Fibroblast of lung (primary cell): ENCODE measurements at regions not wholly inside any gene's neighbourhood (a gene's known extent, or its start where the extent isn't known, plus 50 kb on each side); places are given as distances from the start of the nearest gene placed in this dataset.
A peak's percentile ranks its signal among the peaks of the same experiment; 100 is the strongest.

Experiments
- DNase-seq, 2 donors: peaks; one replicate each; pipeline versions ENCODE4 v3.0.0 to v3.0.0-alpha.2; 2010; ENCODE audit warnings: low read depth in 2 of 2
- H2AFZ ChIP-seq: 2 replicates; pipeline ENCODE4 v1.5.1; 2012; ENCODE audit warnings: low read length, control low read depth, inconsistent platforms
- H3K27ac ChIP-seq: 2 replicates; pipeline ENCODE4 v1.5.1; 2011; ENCODE audit warnings: low read length, control low read depth; ENCODE audit not compliant: insufficient read depth
- H3K27me3 ChIP-seq: 2 replicates; pipeline ENCODE4 v1.5.1; 2011; ENCODE audit warnings: mild to moderate bottlenecking, low read length; ENCODE audit not compliant: control insufficient read depth, insufficient read depth
- H3K36me3 ChIP-seq: 2 replicates; pipeline ENCODE4 v1.5.1; 2011; ENCODE audit warnings: low read length; ENCODE audit not compliant: control insufficient read depth, insufficient read depth
- H3K4me1 ChIP-seq: 2 replicates; pipeline ENCODE4 v1.5.1; 2011; ENCODE audit warnings: low read length; ENCODE audit not compliant: control insufficient read depth, insufficient read depth; ENCODE audit errors: extremely low read depth
- H3K4me2 ChIP-seq: 2 replicates; pipeline ENCODE4 v1.5.1; 2011; ENCODE audit warnings: low read length, control low read depth; ENCODE audit not compliant: insufficient read depth; ENCODE audit errors: extremely low read depth
- H3K4me3 ChIP-seq, 4 experiments: fragments of 200-600 bp in 1 of 4; sonication (generic) in 1 of 4; replicated peaks in 1 of 4; 2 replicates each; pipeline ENCODE4 v1.5.1; 2011 to 2016; ENCODE audit warnings: low read length in 4 of 4, low read depth in 3 of 4, mild to moderate bottlenecking in 3 of 4, control low read depth in 2 of 4, inconsistent platforms in 1 of 4, mixed read lengths in 1 of 4; ENCODE audit not compliant: insufficient read depth in 1 of 4; ENCODE audit errors: control extremely low read depth in 1 of 4
- H3K79me2 ChIP-seq: 2 replicates; pipeline ENCODE4 v1.5.1; 2012; ENCODE audit warnings: mild to moderate bottlenecking, low read length, inconsistent platforms; ENCODE audit not compliant: control insufficient read depth, insufficient read depth
- H3K9ac ChIP-seq: 2 replicates; pipeline ENCODE4 v1.5.1; 2011; ENCODE audit warnings: mild to moderate bottlenecking, low read length, control low read depth; ENCODE audit not compliant: insufficient read depth
- H3K9me3 ChIP-seq: 2 replicates; pipeline ENCODE4 v1.5.1; 2012; ENCODE audit warnings: low read depth, low read length; ENCODE audit not compliant: control insufficient read depth, insufficient read depth
- H4K20me1 ChIP-seq: 2 replicates; pipeline ENCODE4 v1.5.1; 2011; ENCODE audit warnings: low read length; ENCODE audit not compliant: control insufficient read depth, insufficient read depth; ENCODE audit errors: extremely low read depth
- CTCF ChIP-seq, 2 donors: IDR thresholded peaks in 1 of 2; conservative IDR thresholded peaks in 1 of 2; 1 replicate in 1 of 2; 2 replicates in 1 of 2; pipeline ENCODE4 v1.5.1; 2011 to 2012; ENCODE audit warnings: low read length in 2 of 2, control low read depth in 1 of 2, inconsistent platforms in 1 of 2, low read depth in 1 of 2, mild to moderate bottlenecking in 1 of 2
- EZH2 ChIP-seq: IDR thresholded peaks from 2 replicates; pipeline ENCODE4 v1.5.1; 2012; ENCODE audit warnings: low read length, control low read depth, mild to moderate bottlenecking; ENCODE audit errors: missing control alignments

- DNase-seq = peak; percentile 34 to 69
- no peak for TF ChIP-seq CTCF (conservative IDR thresholded peaks at IDR 0.05 in 1 of 2, IDR thresholded peaks at IDR 0.05 in 1 of 2; ENCODE audit: low read depth in 1 of 2, low read length in 2 of 2)
- no peak for TF ChIP-seq EZH2
- no peak overlapping the region for H3K4me3 ChIP-seq
Observed at GRCh38 chr1:59079434-59080140, 217.3 kb upstream of the FGGY start.

GRCh38 chr1:59081181-59081580 lies 215.7 kb upstream of the FGGY start:
- Histone ChIP-seq H3K9me3 (no peaks in the 10 kb centered on the region), H3K36me3 (no peaks in the 10 kb centered on the region), H4K20me1 (no peaks in the 10 kb centered on the region), H3K4me3 (no peak overlapping the region), H3K4me2 (no peak overlapping the region), H3K9ac (no peak overlapping the region), H2AFZ (no peak overlapping the region), H3K4me1 (peaks cover 4% of the 10 kb centered on the region), H3K79me2 (no peaks in the 10 kb centered on the region), H3K27me3 (no peaks in the 10 kb centered on the region), H3K27ac (no peak overlapping the region)
- DNase-seq = no peak
- TF ChIP-seq CTCF (conservative IDR thresholded peaks at IDR 0.05 in 1 of 2, IDR thresholded peaks at IDR 0.05 in 1 of 2; ENCODE audit: low read depth in 1 of 2, low read length in 2 of 2) (no peak), EZH2 (no peak)

More at GRCh38 chr1:59079434-59080140, 217.3 kb upstream of the FGGY start:
- Histone ChIP-seq H3K9me3 (no peaks in the 10 kb centered on the region), H3K4me2 (peak overlapping the region; percentile 48), H3K79me2 (no peaks in the 10 kb centered on the region), H2AFZ (no peak overlapping the region), H3K4me1 (peaks cover 4% of the 10 kb centered on the region), H3K9ac (no peak overlapping the region), H3K27ac (no peak overlapping the region), H3K36me3 (no peaks in the 10 kb centered on the region), H4K20me1 (no peaks in the 10 kb centered on the region), H3K27me3 (no peaks in the 10 kb centered on the region)

DNA sequence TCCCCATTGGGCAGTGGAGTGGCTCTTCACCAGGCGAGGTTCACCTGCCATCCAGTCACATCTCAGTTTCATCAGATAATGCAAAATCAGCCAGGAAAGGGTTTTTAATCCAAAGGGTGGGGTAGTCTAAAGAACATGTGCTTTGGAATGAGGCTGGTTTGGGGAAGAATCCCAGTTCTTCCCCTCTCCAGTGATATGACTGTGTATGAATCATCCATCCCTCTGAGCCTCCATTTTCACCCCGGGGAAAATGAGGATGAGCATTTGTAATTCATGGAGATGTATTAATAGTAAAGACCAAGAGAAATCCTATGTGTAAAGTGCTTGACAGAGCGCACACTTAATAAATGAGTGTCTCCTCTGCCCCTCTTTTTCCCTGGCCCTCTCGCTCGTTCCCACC lies 215.1 kb upstream of the FGGY start:
- Histone ChIP-seq H3K27me3 (no peaks in the 10 kb centered on the region), H3K9ac (no peak overlapping the region), H3K4me3 (no peak overlapping the region), H3K4me2 (no peak overlapping the region), H3K36me3 (no peaks in the 10 kb centered on the region), H2AFZ (no peak overlapping the region), H4K20me1 (no peaks in the 10 kb centered on the region), H3K27ac (no peak overlapping the region), H3K9me3 (no peaks in the 10 kb centered on the region), H3K4me1 (peaks cover 4% of the 10 kb centered on the region), H3K79me2 (no peaks in the 10 kb centered on the region)
- peak in 1 of 2 donors; percentile 25 for DNase-seq
- TF ChIP-seq CTCF (conservative IDR thresholded peaks at IDR 0.05 in 1 of 2, IDR thresholded peaks at IDR 0.05 in 1 of 2; ENCODE audit: low read depth in 1 of 2, low read length in 2 of 2) = no peak
- no peak for TF ChIP-seq EZH2
